Mucosa of descending colon (tissue), 3 donors: ENCODE measurements at regions not wholly inside any gene's neighbourhood (a gene's known extent, or its start where the extent isn't known, plus 50 kb on each side); places are given as distances from the start of the nearest gene placed in this dataset.

Source experiments
- ATAC-seq: fragments of 200-7000 bp; cut with Tn5 transposase; one replicate; pipeline ENCODE4 v1.9.1; 2020; ENCODE audit warnings: mild to moderate bottlenecking, moderate library complexity
- DNase-seq, 3 donors: peaks; one replicate each; pipeline ENCODE4 v3.0.0-alpha.2; 2020
- H3K36me3 ChIP-seq: fragments of 200-600 bp; one replicate; pipeline ENCODE4 v1.8.0; 2021; ENCODE audit warnings: low read depth, mild to moderate bottlenecking
- H3K4me1 ChIP-seq: fragments of 200-600 bp; one replicate; pipeline ENCODE4 v1.8.0; 2021; ENCODE audit warnings: low read depth, mild to moderate bottlenecking
- H3K4me3 ChIP-seq: fragments of 200-600 bp; one replicate; pipeline ENCODE4 v1.8.0; 2021; ENCODE audit warnings: mild to moderate bottlenecking
- H3K9me3 ChIP-seq: fragments of 200-600 bp; one replicate; pipeline ENCODE4 v1.8.0; 2021; ENCODE audit warnings: mild to moderate bottlenecking
- intact Hi-C, 2 donors: fragments of 100-400 bp; cut with DNase I in 1 of 2; cut with micrococcal nuclease in 1 of 2; formaldehyde crosslinking; loops; one replicate each; pipeline versions ENCODE4 v1.11.0 to v1.11.1; 2022; cut with DNase I, micrococcal nuclease
- TF ChIP-seq, protein P1 (sequence below): fragments of 200-600 bp; IDR thresholded peaks from one replicate; pipeline ENCODE4 v1.8.0; 2022; ENCODE audit warnings: antibody characterized with exemption, mild to moderate bottlenecking
- donor health status: DM: no; HTN: no; CAD: no; lungs with moderate emphysema.
- donor health status: DM: no; HTN: no; CAD: no.
- donor health status: DM: no; HTN: yes; CAD: no.

DNA sequence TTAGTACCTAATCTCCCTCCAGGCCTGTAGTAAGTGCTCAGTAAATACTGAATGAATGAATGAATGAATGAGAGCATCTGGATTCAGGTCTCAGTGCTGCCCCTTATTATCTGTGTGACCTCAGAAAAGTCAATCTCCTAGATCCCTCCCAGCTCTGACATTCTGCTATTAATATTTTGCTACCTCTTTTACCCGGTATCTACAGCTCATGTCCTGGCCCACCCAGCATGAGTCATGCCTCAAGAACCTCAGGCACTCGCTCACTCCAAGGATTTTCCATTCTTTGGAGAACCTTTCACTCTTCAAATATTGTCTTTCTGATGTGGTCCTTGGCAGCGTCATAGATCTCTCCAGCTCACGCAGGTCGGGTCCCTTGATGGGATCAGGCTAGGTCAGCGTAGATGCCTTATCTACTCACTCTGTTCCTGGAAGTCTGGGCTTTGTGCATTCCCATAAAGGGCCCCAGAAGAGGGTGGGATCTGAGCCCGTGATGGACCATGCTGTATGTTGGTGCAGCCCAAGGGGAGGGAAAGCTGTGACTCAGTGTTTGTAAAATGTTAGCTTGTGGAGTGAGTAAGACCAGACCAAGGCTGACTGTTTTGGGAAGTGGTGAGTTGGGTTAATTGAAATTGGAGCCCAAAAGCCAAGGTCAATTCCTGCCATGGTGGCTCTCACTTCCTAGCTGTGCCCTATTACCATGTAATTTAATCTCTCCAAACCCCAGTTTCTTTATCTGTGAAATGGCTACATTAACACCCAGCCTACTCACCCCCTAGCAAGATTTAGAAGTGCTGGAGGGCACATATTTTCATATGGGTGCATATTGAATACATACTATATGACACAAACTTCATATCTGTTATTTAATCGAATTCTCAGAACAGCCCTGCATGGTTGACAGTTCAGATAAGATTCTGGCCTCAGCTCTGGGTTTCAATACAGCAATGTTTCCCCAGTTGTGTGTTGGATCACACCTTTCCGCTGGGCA, 214.1 kb upstream of the USP24 start:
- H3K4me1 ChIP-seq: no peaks in the 10 kb centered on the region

DNA sequence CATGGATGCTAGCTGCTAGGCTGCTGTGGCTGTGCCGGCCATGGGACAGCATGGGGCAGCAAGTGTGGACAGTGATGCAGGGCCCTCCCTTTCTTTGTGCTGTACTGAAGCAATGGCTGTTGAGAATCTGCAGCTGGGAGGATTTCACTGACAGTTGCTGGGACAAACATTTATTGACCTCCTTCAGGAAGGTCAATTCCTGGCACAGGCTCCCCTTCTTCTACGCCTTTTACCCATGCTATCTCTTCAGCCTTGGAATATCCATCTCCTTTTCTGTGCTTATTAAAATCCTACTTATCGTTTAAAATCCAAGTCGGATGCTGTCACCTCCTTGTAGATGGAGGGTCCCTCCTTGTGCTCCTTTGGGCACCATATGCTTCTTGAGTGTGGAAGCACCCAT, 213.1 kb upstream of the USP24 start:
- Histone ChIP-seq H3K9me3 (no peaks in the 10 kb centered on the region), H3K36me3 (no peaks in the 10 kb centered on the region), H3K4me1 (no peaks in the 10 kb centered on the region), H3K4me3 (no peak overlapping the region)
- TF ChIP-seq, protein P1, sequence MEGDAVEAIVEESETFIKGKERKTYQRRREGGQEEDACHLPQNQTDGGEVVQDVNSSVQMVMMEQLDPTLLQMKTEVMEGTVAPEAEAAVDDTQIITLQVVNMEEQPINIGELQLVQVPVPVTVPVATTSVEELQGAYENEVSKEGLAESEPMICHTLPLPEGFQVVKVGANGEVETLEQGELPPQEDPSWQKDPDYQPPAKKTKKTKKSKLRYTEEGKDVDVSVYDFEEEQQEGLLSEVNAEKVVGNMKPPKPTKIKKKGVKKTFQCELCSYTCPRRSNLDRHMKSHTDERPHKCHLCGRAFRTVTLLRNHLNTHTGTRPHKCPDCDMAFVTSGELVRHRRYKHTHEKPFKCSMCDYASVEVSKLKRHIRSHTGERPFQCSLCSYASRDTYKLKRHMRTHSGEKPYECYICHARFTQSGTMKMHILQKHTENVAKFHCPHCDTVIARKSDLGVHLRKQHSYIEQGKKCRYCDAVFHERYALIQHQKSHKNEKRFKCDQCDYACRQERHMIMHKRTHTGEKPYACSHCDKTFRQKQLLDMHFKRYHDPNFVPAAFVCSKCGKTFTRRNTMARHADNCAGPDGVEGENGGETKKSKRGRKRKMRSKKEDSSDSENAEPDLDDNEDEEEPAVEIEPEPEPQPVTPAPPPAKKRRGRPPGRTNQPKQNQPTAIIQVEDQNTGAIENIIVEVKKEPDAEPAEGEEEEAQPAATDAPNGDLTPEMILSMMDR: no peak
- ATAC-seq (peak; percentile 21), DNase-seq (peak in 1 of 3 donors; percentile 10)
- intact Hi-C loops: no loop called here

More for the DNA sequence above, 214.1 kb upstream of the USP24 start:
- no peak overlapping the region for H3K4me3 ChIP-seq
- TF ChIP-seq, protein P1: no peak
- no peaks in the 10 kb centered on the region for H3K9me3 ChIP-seq
- no peaks in the 10 kb centered on the region for H3K36me3 ChIP-seq
- DNase-seq (no peak), ATAC-seq (peak; percentile 56)
- intact Hi-C loops: no loop called here

DNA sequence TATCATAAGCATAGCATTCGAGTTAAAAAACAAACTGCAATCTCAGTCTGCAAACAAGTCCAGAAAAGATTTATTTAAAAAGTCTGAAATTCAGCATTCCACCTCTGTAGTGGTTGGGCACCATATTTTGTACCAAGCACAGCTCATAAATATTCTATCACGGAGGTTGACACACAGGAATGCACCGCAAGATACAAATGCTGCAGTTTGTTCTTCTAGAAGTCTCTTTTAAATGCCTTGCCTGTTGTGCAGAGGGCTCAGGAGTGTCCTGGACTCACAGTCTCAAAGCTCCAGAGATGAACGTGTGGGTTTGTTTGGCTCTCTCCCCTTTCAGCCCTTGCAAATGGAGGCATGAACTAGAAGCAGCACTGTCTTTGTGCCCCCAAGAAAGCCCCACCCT, 212.4 kb upstream of the USP24 start:
- Histone ChIP-seq H3K4me3 (no peak overlapping the region), H3K36me3 (no peaks in the 10 kb centered on the region), H3K9me3 (no peaks in the 10 kb centered on the region), H3K4me1 (no peaks in the 10 kb centered on the region)
- intact Hi-C loops: no loop called here
- no peak for DNase-seq
- TF ChIP-seq, protein P1: no peak
- ATAC-seq: no peak

DNA sequence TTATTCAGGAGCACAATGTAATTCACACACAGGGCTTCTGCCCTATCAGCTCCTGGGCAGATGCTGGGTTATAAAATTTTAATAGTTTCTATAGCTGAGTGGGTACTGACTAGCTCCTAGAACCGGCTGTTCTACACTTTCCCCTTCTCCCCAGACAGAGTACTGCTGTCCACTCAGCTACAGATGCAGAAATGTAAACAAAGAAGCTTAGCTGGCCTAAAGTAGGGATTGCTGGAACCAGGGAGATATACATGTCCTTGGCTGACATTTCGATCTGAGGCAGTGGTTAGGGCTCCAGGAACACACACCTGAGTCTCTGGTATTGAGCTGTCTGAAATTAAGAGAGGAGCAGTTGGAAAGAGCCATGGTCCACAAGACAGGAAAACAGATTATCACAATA, 211.5 kb upstream of the USP24 start:
- TF ChIP-seq, protein P1: no peak
- H3K36me3 ChIP-seq: no peaks in the 10 kb centered on the region

DNA sequence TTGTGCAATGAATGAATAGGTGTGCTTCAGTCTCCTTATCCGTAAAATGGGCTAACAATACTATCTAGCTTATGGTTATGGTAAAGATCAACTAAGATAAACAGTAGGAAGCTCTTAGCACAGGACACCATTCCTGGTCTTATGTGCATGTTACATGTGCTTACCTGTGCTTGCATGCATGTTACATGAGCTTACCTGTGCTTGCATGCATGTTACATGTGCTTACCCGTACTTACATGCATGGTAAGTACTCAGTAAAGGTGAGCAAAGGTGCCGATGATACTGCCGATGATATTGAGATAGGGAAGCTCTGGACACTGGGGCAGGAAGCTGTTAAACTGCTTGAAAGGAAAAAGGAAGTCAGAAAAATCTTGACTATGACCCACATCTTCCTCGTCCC, 211.0 kb upstream of the USP24 start:
- TF ChIP-seq, protein P1: no peak
- Histone ChIP-seq H3K9me3 (no peaks in the 10 kb centered on the region), H3K4me3 (no peak overlapping the region), H3K4me1 (no peaks in the 10 kb centered on the region), H3K36me3 (no peaks in the 10 kb centered on the region)
- no peak for ATAC-seq
- intact Hi-C loops: no loop called here
- DNase-seq: no peak

More for the DNA sequence above, 211.5 kb upstream of the USP24 start:
- intact Hi-C loops: no loop called here
- DNase-seq (no peak), ATAC-seq (peak; percentile 28)
- no peaks in the 10 kb centered on the region for H3K4me1 ChIP-seq
- no peak overlapping the region for H3K4me3 ChIP-seq
- no peaks in the 10 kb centered on the region for H3K9me3 ChIP-seq
